Stimulated activated CD4-positive, alpha-beta T cell treated with anti-CD3 and anti-CD28 coated beads, Interleukin-15, amount 100 ng/mL, for 24 hours (primary cell): ENCODE measurements at regions not wholly inside any gene's neighbourhood (a gene's known extent, or its start where the extent isn't known, plus 50 kb on each side); places are given as distances from the start of the nearest gene placed in this dataset.

Source experiments
- DNase-seq: peaks from one replicate; pipeline ENCODE4 v3.0.0-alpha.2; 2020

DNA sequence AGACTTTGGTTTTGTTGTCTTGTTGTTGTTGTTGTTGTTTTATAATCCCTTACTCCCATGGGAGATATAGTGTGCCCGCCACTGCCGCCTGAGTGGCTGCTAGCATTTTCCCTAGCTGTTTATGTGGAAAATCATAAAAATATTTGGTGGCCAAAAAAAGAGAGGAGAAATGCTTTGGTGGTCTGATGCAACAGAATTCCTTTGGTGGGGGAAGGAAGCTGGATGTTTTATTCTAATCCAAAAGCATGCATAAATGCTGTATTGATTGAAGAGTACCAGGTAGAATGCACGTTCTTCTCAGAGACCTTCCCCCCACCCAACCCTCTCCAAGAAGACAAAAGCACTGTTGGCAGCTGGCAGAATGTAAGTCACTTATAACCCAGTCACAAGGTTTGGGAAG lies 93.2 kb downstream of the C17orf67 start:
- DNase-seq = no peak
